ENCODE measurements at regions not wholly inside any gene's neighbourhood (a gene's known extent, or its start where the extent isn't known, plus 50 kb on each side); places are given as distances from the start of the nearest gene placed in this dataset.

GRCh38 chr11:19601235-19601634, 111.4 kb upstream of the NAV2 start:
- intact Hi-C loops (cut with micrococcal nuclease) = no loop called here
- Mint-ChIP-seq H3K9me3 (peaks cover 7% of the 10 kb centered on the region), H3K4me1 (ENCODE audit: low read depth) (no peaks in the 10 kb centered on the region), H3K27me3 (peaks cover 5% of the 10 kb centered on the region), H3K36me3 (ENCODE audit: low read depth) (no peaks in the 10 kb centered on the region), H3K4me3 (no peak overlapping the region), H3K27ac (no peak overlapping the region)
- no peak for TF ChIP-seq CTCF (IDR thresholded peaks at IDR 0.05)
- ChIA-PET POLR2A (interaction anchor here (1.1 kb wide), 1 partner anchor 11 kb away, joined by 3 read pairs; no protein-coding TSS in a partner anchor), CTCF (no interaction called here)
- ATAC-seq = no peak
- no peak for DNase-seq

- no peak overlapping the region for H3K27ac Mint-ChIP-seq
- H3K36me3 Mint-ChIP-seq (ENCODE audit: low read depth) = no peaks in the 10 kb centered on the region
- POLR2A ChIA-PET = no interaction called here
- ATAC-seq (no peak), DNase-seq (no peak)
- no peak for TF ChIP-seq CTCF (IDR thresholded peaks at IDR 0.05)
- CTCF ChIA-PET = no interaction called here
- intact Hi-C loops (cut with micrococcal nuclease) = loop anchor here (10.0 kb wide), 1 partner anchor 65 kb away; no protein-coding TSS in a partner anchor
- H3K4me3 Mint-ChIP-seq = no peak overlapping the region
- H3K9me3 Mint-ChIP-seq = peaks cover 5% of the 10 kb centered on the region
- no peaks in the 10 kb centered on the region for H3K4me1 Mint-ChIP-seq (ENCODE audit: low read depth)
- H3K27me3 Mint-ChIP-seq = peaks cover 5% of the 10 kb centered on the region
These were observed 113.0 kb upstream of the NAV2 start for GRCh38 chr11:19599681-19600080.

- H3K27ac Mint-ChIP-seq = no peak overlapping the region
- POLR2A ChIA-PET = no interaction called here
- no peaks in the 10 kb centered on the region for H3K4me1 Mint-ChIP-seq (ENCODE audit: low read depth)
- H3K4me3 Mint-ChIP-seq = no peak overlapping the region
- H3K36me3 Mint-ChIP-seq (ENCODE audit: low read depth) = no peaks in the 10 kb centered on the region
- DNase-seq (no peak), ATAC-seq (no peak)
- intact Hi-C loops (cut with micrococcal nuclease) = loop anchor here (10.0 kb wide), 1 partner anchor 64 kb away; no protein-coding TSS in a partner anchor
- H3K9me3 Mint-ChIP-seq = peaks cover 3% of the 10 kb centered on the region
- TF ChIP-seq CTCF (IDR thresholded peaks at IDR 0.05) = no peak
- H3K27me3 Mint-ChIP-seq = peaks cover 6% of the 10 kb centered on the region
- CTCF ChIA-PET = no interaction called here
These were observed 113.7 kb upstream of the NAV2 start for GRCh38 chr11:19598876-19599486.

GRCh38 chr11:19598456-19598855, 114.2 kb upstream of the NAV2 start:
- Mint-ChIP-seq H3K4me3 (no peak overlapping the region), H3K36me3 (ENCODE audit: low read depth) (no peaks in the 10 kb centered on the region), H3K27ac (no peak overlapping the region), H3K4me1 (ENCODE audit: low read depth) (no peaks in the 10 kb centered on the region), H3K27me3 (peaks cover 6% of the 10 kb centered on the region), H3K9me3 (no peaks in the 10 kb centered on the region)
- DNase-seq (no peak), ATAC-seq (no peak)
- ChIA-PET CTCF (no interaction called here), POLR2A (no interaction called here)
- no peak for TF ChIP-seq CTCF (IDR thresholded peaks at IDR 0.05)
- intact Hi-C loops (cut with micrococcal nuclease) = loop anchor here (10.0 kb wide), 1 partner anchor 64 kb away; no protein-coding TSS in a partner anchor

- POLR2A ChIA-PET = no interaction called here
- no peak for DNase-seq
- Mint-ChIP-seq H3K4me1 (ENCODE audit: low read depth) (no peaks in the 10 kb centered on the region), H3K4me3 (no peak overlapping the region), H3K27me3 (peaks cover 6% of the 10 kb centered on the region), H3K36me3 (ENCODE audit: low read depth) (no peaks in the 10 kb centered on the region), H3K9me3 (no peaks in the 10 kb centered on the region), H3K27ac (no peak overlapping the region)
- CTCF ChIA-PET = no interaction called here
- no peak for ATAC-seq
- intact Hi-C loops (cut with micrococcal nuclease) = loop anchor here (10.0 kb wide), 1 partner anchor 63 kb away; no protein-coding TSS in a partner anchor
- no peak for TF ChIP-seq CTCF (IDR thresholded peaks at IDR 0.05)
These were observed 114.8 kb upstream of the NAV2 start for GRCh38 chr11:19597876-19598275.
